Fibroblast of villous mesenchyme (primary cell): ENCODE measurements at regions not wholly inside any gene's neighbourhood (a gene's known extent, or its start where the extent isn't known, plus 50 kb on each side); places are given as distances from the start of the nearest gene placed in this dataset.

Source experiments
- DNase-seq: peaks from one replicate; pipeline ENCODE4 v3.0.0-alpha.2; 2010; ENCODE audit warnings: low read depth
- H3K4me3 ChIP-seq: 2 replicates; pipeline ENCODE4 v1.5.1; 2011; ENCODE audit warnings: low read depth, mild to moderate bottlenecking, low read length
- CTCF ChIP-seq: IDR thresholded peaks from 2 replicates; pipeline ENCODE4 v1.5.1; 2012; ENCODE audit warnings: low read depth, mild to moderate bottlenecking, low read length; ENCODE audit not compliant: insufficient read depth

- DNase-seq = no peak
- TF ChIP-seq CTCF = no peak
- no peak overlapping the region for H3K4me3 ChIP-seq
These were observed 111.0 kb upstream of the LRIG3 start for GRCh38 chr12:59031313-59031712.

- no peak overlapping the region for H3K4me3 ChIP-seq
- no peak for TF ChIP-seq CTCF
- no peak for DNase-seq
These were observed 110.1 kb upstream of the LRIG3 start for GRCh38 chr12:59030415-59030814.

DNA sequence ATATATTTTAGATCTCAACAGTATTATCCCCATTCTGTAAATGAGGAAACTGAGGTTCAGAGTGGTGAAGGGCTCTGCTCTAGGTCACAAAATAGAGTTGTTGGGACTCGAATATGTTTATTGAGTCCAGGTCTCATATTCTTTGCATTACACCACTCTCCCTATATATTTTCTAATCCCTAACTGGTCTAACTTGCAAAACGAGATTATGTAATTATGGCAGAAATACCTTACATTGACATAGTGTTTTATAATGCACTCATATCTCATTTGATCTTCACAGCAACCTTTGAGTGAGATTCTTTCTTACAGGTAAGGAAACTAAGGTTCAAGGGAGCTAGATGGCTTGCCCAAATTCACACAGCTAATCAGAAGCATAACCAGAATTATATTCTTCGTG lies 106.9 kb upstream of the LRIG3 start:
- H3K4me3 ChIP-seq = no peak overlapping the region
- no peak for TF ChIP-seq CTCF
- no peak for DNase-seq

- no peak for TF ChIP-seq CTCF
- no peak for DNase-seq
These were observed 103.6 kb upstream of the LRIG3 start for GRCh38 chr12:59023861-59024424.

GRCh38 chr12:59020073-59020946 lies 100.0 kb upstream of the LRIG3 start:
- no peak for TF ChIP-seq CTCF
- no peak overlapping the region for H3K4me3 ChIP-seq
- no peak for DNase-seq

More at GRCh38 chr12:59023861-59024424, 103.6 kb upstream of the LRIG3 start:
- no peak overlapping the region for H3K4me3 ChIP-seq

DNA sequence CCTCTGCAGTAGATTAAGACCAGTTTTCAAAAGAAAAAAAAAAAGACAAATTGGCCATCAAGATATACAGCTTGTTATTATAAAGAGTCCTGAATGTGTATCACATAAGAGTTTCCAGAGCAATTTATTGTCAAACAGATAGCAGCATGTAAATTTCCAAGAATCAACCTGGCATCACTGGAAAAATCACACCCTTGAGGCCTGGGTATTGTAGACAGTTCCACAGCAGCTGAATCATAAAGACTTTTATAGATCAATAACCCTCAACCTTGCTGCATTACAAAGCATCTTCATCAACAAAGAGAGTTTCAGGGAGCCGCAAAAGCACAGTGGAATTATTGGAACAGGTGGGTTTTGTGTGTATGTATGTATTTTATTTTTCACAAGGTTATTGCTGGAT lies 94.6 kb upstream of the LRIG3 start:
- TF ChIP-seq CTCF = no peak
- DNase-seq = no peak

More for the DNA sequence above, 94.6 kb upstream of the LRIG3 start:
- H3K4me3 ChIP-seq = no peak overlapping the region
